B cell (primary cell): ENCODE measurements at regions not wholly inside any gene's neighbourhood (a gene's known extent, or its start where the extent isn't known, plus 50 kb on each side); places are given as distances from the start of the nearest gene placed in this dataset.

ENCODE experiments used
- ATAC-seq: fragments of 200-7000 bp; cut with Tn5 transposase; one replicate; pipeline ENCODE4 v1.10.0; 2021; ENCODE audit warnings: low read depth, mild to moderate bottlenecking, moderate number of reproducible peaks, moderate library complexity
- CTCF ChIA-PET: fragments of 350-600 bp; sonication (Branson Sonifier 250); formaldehyde crosslinking; loops from one replicate; lab custom pipeline; 2021; ENCODE audit warnings: antibody characterized with exemption, inconsistent platforms; lab: Charles Lee
- POLR2A ChIA-PET: fragments of 350-600 bp; sonication (Branson Sonifier 250); formaldehyde crosslinking; loops from one replicate; lab custom pipeline; 2021; ENCODE audit warnings: antibody characterized with exemption; lab: Charles Lee
- DNase-seq: peaks from one replicate; pipeline ENCODE4 v3.0.0; 2013
- H2AFZ ChIP-seq: 2 replicates; pipeline ENCODE4 v1.6.1; 2012; ENCODE audit warnings: mild to moderate bottlenecking, low read depth, low read length; ENCODE audit not compliant: insufficient read depth, poor library complexity, severe bottlenecking
- H3K27ac ChIP-seq, 2 donors: 1 replicate in 1 of 2; 2 replicates in 1 of 2; pipeline ENCODE4 v1.5.1; 2012 to 2013; ENCODE audit warnings: low read length in 2 of 2, mild to moderate bottlenecking in 2 of 2, moderate library complexity in 1 of 2
- H3K27me3 ChIP-seq, 4 experiments: fragments of 200-600 bp in 1 of 4; sonication (generic) in 1 of 4; replicated peaks in 1 of 4; 1 replicate in 2 of 4; 2 replicates in 2 of 4; pipeline versions ENCODE4 v1.6.1 to v1.7.0; 2013 to 2016; ENCODE audit warnings: low read length in 3 of 4, mild to moderate bottlenecking in 2 of 4, mixed read lengths in 1 of 4, moderate library complexity in 1 of 4; ENCODE audit not compliant: insufficient read depth in 4 of 4, control insufficient read depth in 3 of 4; ENCODE audit errors: control extremely low read depth in 1 of 4
- H3K36me3 ChIP-seq, 2 experiments: replicated peaks in 1 of 2; 1 replicate in 1 of 2; 2 replicates in 1 of 2; pipeline versions ENCODE4 v1.6.1 to v1.7.1; 2013; ENCODE audit warnings: low read length in 1 of 2; ENCODE audit not compliant: insufficient read depth in 2 of 2, control insufficient read depth in 1 of 2; ENCODE audit errors: control extremely low read depth in 1 of 2, extremely low read depth in 1 of 2
- H3K4me1 ChIP-seq, 2 donors: fragments of 200-600 bp in 1 of 2; sonication (generic) in 1 of 2; 1 replicate in 1 of 2; 2 replicates in 1 of 2; pipeline versions ENCODE4 v1.5.1 to v1.6.1; 2013 to 2017; ENCODE audit warnings: low read length in 2 of 2; ENCODE audit not compliant: control insufficient read depth in 2 of 2, insufficient read depth in 2 of 2
- H3K4me2 ChIP-seq: replicated peaks from 2 replicates; pipeline ENCODE3; 2012; ENCODE audit warnings: mild to moderate bottlenecking, low read depth, low read length; ENCODE audit not compliant: poor library complexity, severe bottlenecking
- H3K4me3 ChIP-seq, 5 experiments: fragments of 200-600 bp in 1 of 5; sonication (generic) in 1 of 5; 1 replicate in 3 of 5; 2 replicates in 2 of 5; pipeline versions ENCODE4 v1.5.1 to v1.7.0; 2011 to 2016; ENCODE audit warnings: low read length in 4 of 5, mild to moderate bottlenecking in 4 of 5, low read depth in 2 of 5, control low read depth in 1 of 5, moderate library complexity in 1 of 5; ENCODE audit not compliant: insufficient read depth in 1 of 5; ENCODE audit errors: control extremely low read depth in 1 of 5, extremely low read depth in 1 of 5
- H3K79me2 ChIP-seq: fragments of 200-600 bp; sonication (generic); one replicate; pipeline ENCODE4 v1.6.0; 2016; ENCODE audit warnings: low read length; ENCODE audit not compliant: control insufficient read depth, insufficient read depth
- H3K9ac ChIP-seq: fragments of 200-600 bp; sonication (generic); 2 replicates; pipeline ENCODE4 v1.6.1; 2017; ENCODE audit warnings: mild to moderate bottlenecking, low read length, moderate library complexity
- H3K9me3 ChIP-seq, 3 donors: one replicate each; pipeline versions ENCODE4 v1.6.1 to v1.7.1; 2013; ENCODE audit warnings: low read length in 2 of 3; ENCODE audit not compliant: control insufficient read depth in 2 of 3, insufficient read depth in 1 of 3; ENCODE audit errors: control extremely low read depth in 1 of 3
- H4K20me1 ChIP-seq: 2 replicates; pipeline ENCODE4 v1.6.0; 2012; ENCODE audit warnings: mild to moderate bottlenecking, low read length; ENCODE audit not compliant: insufficient read depth, control insufficient read depth, poor library complexity, severe bottlenecking
- H3K27ac Mint-ChIP-seq: one replicate; pipeline ENCODE4 v1.8.0; 2021; ENCODE audit warnings: mixed read lengths
- H3K27me3 Mint-ChIP-seq: one replicate; pipeline ENCODE4 v1.8.0; 2021; ENCODE audit warnings: mixed read lengths
- H3K4me1 Mint-ChIP-seq: one replicate; pipeline ENCODE4 v1.8.0; 2021; ENCODE audit warnings: mixed read lengths
- H3K4me3 Mint-ChIP-seq: one replicate; pipeline ENCODE4 v1.8.0; 2021; ENCODE audit warnings: mixed read lengths
- H3K9me3 Mint-ChIP-seq: one replicate; pipeline ENCODE4 v1.8.0; 2022; ENCODE audit warnings: mixed read lengths; ENCODE audit not compliant: insufficient read depth
- CTCF ChIP-seq: fragments of 200-600 bp; IDR thresholded peaks from one replicate; pipeline ENCODE4 v1.8.0; 2022; ENCODE audit warnings: antibody characterized with exemption, mild to moderate bottlenecking
- EZH2 ChIP-seq: IDR thresholded peaks from 2 replicates; pipeline ENCODE4 v1.6.1; 2012; ENCODE audit warnings: borderline replicate concordance, low read depth, mild to moderate bottlenecking, moderate library complexity, low read length; ENCODE audit not compliant: insufficient read depth, poor library complexity, severe bottlenecking
- WGBS: methylation state at CpG from one replicate; pipeline ENCODE4 v1.1.5; 2013; ENCODE audit warnings: missing lambda C conversion rate; ENCODE audit not compliant: insufficient coverage; 5-methylcytosine and 5-hydroxymethylcytosine counted together
- intact Hi-C: fragments of 100-400 bp; cut with micrococcal nuclease; formaldehyde crosslinking; loops from one replicate; pipeline ENCODE4 v1.10.0; 2022

- no CpG with 5 or more reads among the region's 4 CpGs for WGBS
- no peaks in the 10 kb centered on the region for H3K9me3 Mint-ChIP-seq
- H3K36me3 ChIP-seq = no peaks in the 10 kb centered on the region
- H3K27ac ChIP-seq = no peak overlapping the region
- H3K79me2 ChIP-seq = no peaks in the 10 kb centered on the region
- no peaks in the 10 kb centered on the region for H3K27me3 ChIP-seq
- H3K27me3 Mint-ChIP-seq = no peaks in the 10 kb centered on the region
- H3K9ac ChIP-seq = no peak overlapping the region
- CTCF ChIA-PET = no interaction called here
- no peak overlapping the region for H3K4me3 Mint-ChIP-seq
- no peaks in the 10 kb centered on the region for H4K20me1 ChIP-seq
- H3K9me3 ChIP-seq = no peaks in the 10 kb centered on the region
- no peaks in the 10 kb centered on the region for H3K4me1 ChIP-seq
- no peak overlapping the region for H2AFZ ChIP-seq
- no peak overlapping the region for H3K27ac Mint-ChIP-seq
- ATAC-seq (no peak), DNase-seq (no peak)
- no peaks in the 10 kb centered on the region for H3K4me1 Mint-ChIP-seq
- H3K4me3 ChIP-seq = no peak overlapping the region
- TF ChIP-seq EZH2 = no peak
- TF ChIP-seq CTCF = no peak
- H3K4me2 ChIP-seq = no peak overlapping the region
- intact Hi-C loops = no loop called here
- POLR2A ChIA-PET = no interaction called here
Observed at GRCh38 chr6:112877134-112878100, 530.3 kb downstream of the RFPL4B start.

GRCh38 chr6:112879920-112880413 is 532.8 kb downstream of the RFPL4B start:
- Histone ChIP-seq H2AFZ (peak overlapping the region; percentile 47), H3K4me1 (no peaks in the 10 kb centered on the region), H3K27ac (no peak overlapping the region), H3K4me3 (peak overlapping the region in 3 of 5 experiments; percentile 26 to 48 (median 43)), H3K9ac (no peak overlapping the region), H3K36me3 (no peaks in the 10 kb centered on the region), H3K79me2 (no peaks in the 10 kb centered on the region), H3K27me3 (no peaks in the 10 kb centered on the region), H4K20me1 (no peaks in the 10 kb centered on the region), H3K4me2 (peak overlapping the region; percentile 34), H3K9me3 (no peaks in the 10 kb centered on the region)
- no peak overlapping the region for H3K27ac Mint-ChIP-seq
- H3K4me1 Mint-ChIP-seq = no peaks in the 10 kb centered on the region
- TF ChIP-seq EZH2 = no peak
- TF ChIP-seq CTCF = no peak
- H3K4me3 Mint-ChIP-seq = no peak overlapping the region
- no peaks in the 10 kb centered on the region for H3K27me3 Mint-ChIP-seq
- intact Hi-C loops = no loop called here
- ChIA-PET POLR2A (no interaction called here), CTCF (no interaction called here)
- H3K9me3 Mint-ChIP-seq = no peaks in the 10 kb centered on the region
- DNase-seq = peak; percentile 9
- peak; percentile 57 for ATAC-seq
- WGBS = 88% methylated on average over 20 of the region's 20 CpGs
